ENCODE measurements at regions not wholly inside any gene's neighbourhood (a gene's known extent, or its start where the extent isn't known, plus 50 kb on each side); places are given as distances from the start of the nearest gene placed in this dataset.

DNA sequence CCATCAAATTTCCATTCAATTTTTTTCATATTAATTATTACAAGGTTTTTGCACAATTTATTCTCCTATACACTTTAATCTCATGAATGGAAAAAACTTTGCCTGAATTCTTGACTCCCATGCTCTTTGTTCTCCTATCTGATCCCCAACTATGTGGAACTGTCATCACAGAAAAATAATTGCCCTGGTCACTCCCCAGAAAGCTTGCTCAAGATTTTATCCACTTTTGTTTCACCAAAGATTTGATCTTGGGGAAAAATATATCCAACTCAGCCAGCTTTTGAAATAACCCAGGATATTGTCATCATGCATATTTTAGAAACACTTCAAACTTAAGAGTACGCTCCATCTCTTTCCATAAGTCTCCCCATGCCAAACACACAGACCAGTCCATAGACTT, 77.7 kb upstream of the PPP2R2B start:
- TF ChIP-seq, protein P1, sequence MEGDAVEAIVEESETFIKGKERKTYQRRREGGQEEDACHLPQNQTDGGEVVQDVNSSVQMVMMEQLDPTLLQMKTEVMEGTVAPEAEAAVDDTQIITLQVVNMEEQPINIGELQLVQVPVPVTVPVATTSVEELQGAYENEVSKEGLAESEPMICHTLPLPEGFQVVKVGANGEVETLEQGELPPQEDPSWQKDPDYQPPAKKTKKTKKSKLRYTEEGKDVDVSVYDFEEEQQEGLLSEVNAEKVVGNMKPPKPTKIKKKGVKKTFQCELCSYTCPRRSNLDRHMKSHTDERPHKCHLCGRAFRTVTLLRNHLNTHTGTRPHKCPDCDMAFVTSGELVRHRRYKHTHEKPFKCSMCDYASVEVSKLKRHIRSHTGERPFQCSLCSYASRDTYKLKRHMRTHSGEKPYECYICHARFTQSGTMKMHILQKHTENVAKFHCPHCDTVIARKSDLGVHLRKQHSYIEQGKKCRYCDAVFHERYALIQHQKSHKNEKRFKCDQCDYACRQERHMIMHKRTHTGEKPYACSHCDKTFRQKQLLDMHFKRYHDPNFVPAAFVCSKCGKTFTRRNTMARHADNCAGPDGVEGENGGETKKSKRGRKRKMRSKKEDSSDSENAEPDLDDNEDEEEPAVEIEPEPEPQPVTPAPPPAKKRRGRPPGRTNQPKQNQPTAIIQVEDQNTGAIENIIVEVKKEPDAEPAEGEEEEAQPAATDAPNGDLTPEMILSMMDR (IDR thresholded peaks at IDR 0.05; ENCODE audit: low read depth, low read length) = no peak
- no peak overlapping the region for H3K4me3 ChIP-seq (ENCODE audit: low read depth, low read length)

DNA sequence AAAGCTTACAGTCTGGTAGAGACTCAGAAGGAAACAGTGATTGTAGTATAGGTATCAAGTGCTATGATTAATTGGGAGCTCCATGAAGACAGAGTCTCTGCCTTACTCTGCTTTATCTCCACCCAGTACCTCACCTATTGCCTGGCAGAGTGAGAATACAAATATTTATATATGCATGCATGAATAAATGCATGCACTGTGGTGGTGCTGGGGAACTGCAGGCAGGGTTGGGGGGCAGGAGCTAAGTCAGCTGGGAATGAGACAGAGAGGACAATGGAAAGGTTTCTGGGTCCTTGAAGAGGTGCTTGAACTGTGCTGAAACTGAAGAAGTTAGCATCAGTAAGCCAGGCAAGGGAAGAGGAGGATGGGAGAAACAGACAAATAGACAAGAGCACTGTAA, 80.8 kb upstream of the PPP2R2B start:
- H3K4me3 ChIP-seq (ENCODE audit: low read depth, low read length) = no peak overlapping the region
- TF ChIP-seq, protein P1 (IDR thresholded peaks at IDR 0.05; ENCODE audit: low read depth, low read length) = no peak

DNA sequence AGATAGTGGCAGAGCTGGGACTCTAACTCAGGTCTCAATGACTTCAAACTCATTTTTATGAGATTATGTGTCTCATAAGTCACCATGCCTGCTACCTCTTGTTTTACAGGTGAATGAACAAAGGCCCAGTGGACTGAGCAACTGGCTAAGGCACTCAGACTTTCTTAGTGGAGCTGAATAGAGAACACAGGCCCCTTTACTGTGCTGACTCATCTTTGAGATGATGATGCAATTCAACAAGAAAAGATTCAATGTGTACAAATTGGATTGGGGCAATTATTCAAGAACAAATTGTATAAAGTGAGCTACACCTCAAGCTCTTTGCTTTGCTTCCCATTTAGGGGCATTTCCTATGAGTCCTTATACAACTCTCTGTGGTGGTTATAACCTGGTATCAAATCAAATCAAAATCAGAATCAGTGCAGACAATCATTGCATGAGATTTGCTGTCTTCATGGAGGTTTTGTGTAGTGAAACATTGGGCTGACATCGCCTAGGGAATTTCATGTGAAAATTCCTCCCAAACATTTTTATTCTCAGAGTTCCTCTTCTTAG, 84.3 kb upstream of the PPP2R2B start:
- TF ChIP-seq, protein P1 (IDR thresholded peaks at IDR 0.05; ENCODE audit: low read depth, low read length) = no peak
- H3K4me3 ChIP-seq (ENCODE audit: low read depth, low read length) = no peak overlapping the region

DNA sequence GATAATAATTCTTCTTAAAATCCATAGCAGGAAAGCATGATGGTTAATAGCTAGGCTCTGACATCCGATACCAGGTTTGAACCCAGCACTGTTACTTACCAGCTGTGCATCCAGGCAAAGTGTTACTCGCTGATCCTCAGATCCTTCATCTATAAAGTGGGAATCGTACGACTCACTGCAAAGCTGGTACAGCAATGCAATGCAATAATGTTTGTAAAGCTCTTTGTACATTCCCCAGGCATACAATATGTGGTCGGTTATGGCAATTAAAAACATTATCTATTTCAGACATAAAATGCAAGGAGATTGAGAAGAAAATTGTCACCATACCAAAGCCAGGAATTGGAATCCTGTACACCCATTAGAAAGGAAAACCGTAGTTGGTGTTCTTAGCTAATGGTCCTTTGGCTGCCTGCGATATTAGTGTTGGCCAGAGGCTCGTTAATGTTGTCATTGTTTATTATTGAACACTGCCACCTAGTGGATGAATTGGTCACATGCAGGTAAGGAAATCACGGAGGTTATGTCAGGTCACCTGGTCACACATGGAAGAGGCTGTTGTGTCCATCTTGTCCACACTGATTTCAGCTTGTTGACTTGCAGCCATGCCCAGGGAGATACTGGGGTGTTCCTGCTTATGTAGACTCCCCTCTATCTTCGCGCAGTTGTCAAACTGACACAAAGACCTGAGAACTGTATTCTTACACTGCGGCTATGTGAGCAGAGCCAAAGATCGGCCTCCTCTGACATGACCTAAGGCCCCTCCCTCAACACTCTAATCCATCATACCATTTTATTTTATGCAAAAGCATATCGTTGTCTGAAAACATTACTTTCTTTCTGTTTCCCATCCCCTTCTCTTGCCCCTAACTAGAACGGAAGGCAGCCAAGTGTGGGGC, 87.5 kb upstream of the PPP2R2B start:
- TF ChIP-seq, protein P1 (IDR thresholded peaks at IDR 0.05; ENCODE audit: low read depth, low read length) = peak; percentile 54
- no peak overlapping the region for H3K4me3 ChIP-seq (ENCODE audit: low read depth, low read length)

DNA sequence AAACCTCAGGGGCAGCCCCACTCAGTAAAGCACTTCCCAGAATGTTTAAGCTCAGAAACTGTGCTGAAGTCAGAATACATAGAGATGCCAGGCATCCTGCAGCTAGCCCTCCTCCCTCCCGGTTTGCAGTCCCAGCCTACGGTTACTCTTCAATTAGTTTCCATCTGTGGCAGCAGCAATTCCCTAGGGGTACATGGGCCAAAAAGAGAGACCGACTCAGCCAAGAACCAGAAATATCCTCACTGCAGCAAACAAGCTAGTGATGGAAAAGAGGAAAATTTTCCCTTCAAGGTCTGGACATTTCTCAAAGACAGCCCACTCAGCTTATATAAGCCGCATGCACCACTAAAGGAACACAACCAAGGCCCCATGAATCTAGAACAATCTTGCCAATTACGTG, 89.1 kb upstream of the PPP2R2B start:
- H3K4me3 ChIP-seq (ENCODE audit: low read depth, low read length) = no peak overlapping the region
- TF ChIP-seq, protein P1 (IDR thresholded peaks at IDR 0.05; ENCODE audit: low read depth, low read length) = no peak

DNA sequence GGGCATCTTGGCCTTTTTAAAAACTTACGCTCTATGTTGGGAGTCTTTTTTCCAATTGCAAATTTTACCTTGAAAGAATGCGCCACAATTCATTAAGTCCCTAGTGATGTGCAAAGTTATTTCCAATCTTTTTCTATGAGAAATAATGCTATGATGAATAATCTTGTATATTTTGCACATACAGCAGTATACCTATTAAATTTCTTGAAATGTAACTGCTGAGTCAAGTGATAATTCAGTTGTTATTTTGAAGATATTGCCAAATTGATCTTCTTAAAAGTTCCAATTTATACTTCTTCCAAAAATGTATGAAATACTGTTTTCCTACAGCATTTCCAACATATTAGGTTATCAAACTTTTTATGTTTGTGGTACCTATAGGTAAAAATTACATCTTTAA, 92.8 kb upstream of the PPP2R2B start:
- TF ChIP-seq, protein P1 (IDR thresholded peaks at IDR 0.05; ENCODE audit: low read depth, low read length) = no peak

DNA sequence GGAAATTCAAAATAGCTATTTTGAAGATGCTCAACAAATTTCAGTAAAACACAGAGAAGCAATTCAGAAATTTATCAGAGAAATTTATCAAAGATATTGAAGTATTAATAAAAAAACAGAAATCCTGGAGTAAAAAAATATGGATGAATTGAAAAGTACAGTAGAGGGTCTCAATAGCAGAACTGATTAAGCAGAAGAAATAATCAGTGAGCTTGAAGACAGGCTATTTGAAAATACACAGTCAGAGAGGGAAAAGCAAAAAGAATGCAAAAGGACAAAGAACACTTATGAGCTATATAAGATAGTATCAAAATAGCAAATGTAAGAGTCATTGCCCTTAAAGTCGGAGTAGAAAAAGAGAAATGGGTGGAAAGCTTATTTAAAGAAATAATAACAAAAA, 107.9 kb upstream of the PPP2R2B start:
- TF ChIP-seq, protein P1 (IDR thresholded peaks at IDR 0.05; ENCODE audit: low read depth, low read length) = no peak
- no peak overlapping the region for H3K4me3 ChIP-seq (ENCODE audit: low read depth, low read length)

More for the DNA sequence above, 92.8 kb upstream of the PPP2R2B start:
- no peak overlapping the region for H3K4me3 ChIP-seq (ENCODE audit: low read depth, low read length)
